A673 (cell line): ENCODE measurements at regions not wholly inside any gene's neighbourhood (a gene's known extent, or its start where the extent isn't known, plus 50 kb on each side); places are given as distances from the start of the nearest gene placed in this dataset.

ENCODE experiments used
- EZH2 ChIP-seq: fragments of 200-600 bp; sonication (generic); IDR thresholded peaks from 2 replicates; pipeline ENCODE4 v1.6.1; 2017; ENCODE audit warnings: borderline replicate concordance, low read depth, mild to moderate bottlenecking, mixed read lengths, antibody characterized with exemption, low read length; ENCODE audit not compliant: poor library complexity, severe bottlenecking
- TF ChIP-seq, protein P1 (sequence below): fragments of 300-800, 200-600 bp; sonication (generic); conservative IDR thresholded peaks from 2 replicates; pipeline ENCODE4 v1.5.1; 2017; ENCODE audit warnings: low read depth, mild to moderate bottlenecking, antibody characterized with exemption, low read length, moderate library complexity, mixed read lengths

DNA sequence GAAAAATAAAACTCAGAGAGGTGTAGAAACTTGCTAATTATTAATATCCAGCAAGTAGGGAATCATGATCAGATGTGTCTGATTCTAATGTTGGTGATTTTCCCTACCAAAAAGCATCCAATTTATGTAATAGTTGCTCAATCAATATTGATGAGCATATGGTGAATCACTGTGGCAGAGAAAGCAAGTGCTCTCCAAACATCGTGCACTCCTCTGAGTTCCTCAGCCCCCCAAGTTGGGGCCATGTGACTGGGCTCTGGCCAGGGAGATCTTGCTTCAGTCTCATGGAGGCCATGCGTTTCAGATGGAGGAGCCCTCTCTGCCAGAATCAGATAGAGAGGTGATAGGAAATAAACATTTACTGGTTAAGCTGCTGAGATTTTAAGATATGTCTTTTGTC is 133.2 kb upstream of the LY86 start:
- TF ChIP-seq, protein P1, sequence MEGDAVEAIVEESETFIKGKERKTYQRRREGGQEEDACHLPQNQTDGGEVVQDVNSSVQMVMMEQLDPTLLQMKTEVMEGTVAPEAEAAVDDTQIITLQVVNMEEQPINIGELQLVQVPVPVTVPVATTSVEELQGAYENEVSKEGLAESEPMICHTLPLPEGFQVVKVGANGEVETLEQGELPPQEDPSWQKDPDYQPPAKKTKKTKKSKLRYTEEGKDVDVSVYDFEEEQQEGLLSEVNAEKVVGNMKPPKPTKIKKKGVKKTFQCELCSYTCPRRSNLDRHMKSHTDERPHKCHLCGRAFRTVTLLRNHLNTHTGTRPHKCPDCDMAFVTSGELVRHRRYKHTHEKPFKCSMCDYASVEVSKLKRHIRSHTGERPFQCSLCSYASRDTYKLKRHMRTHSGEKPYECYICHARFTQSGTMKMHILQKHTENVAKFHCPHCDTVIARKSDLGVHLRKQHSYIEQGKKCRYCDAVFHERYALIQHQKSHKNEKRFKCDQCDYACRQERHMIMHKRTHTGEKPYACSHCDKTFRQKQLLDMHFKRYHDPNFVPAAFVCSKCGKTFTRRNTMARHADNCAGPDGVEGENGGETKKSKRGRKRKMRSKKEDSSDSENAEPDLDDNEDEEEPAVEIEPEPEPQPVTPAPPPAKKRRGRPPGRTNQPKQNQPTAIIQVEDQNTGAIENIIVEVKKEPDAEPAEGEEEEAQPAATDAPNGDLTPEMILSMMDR = no peak
- no peak for TF ChIP-seq EZH2
